Right ventricle myocardium inferior (tissue), 1 donor: ENCODE measurements at regions not wholly inside any gene's neighbourhood (a gene's known extent, or its start where the extent isn't known, plus 50 kb on each side); places are given as distances from the start of the nearest gene placed in this dataset.
A peak's percentile ranks its signal among the peaks of the same experiment; 100 is the strongest.
"Not testable (repeated sequence)": the region's sequence is repeated elsewhere in the genome, so short reads cannot be mapped to it uniquely, and the experiment has no call there.

ENCODE experiments used
- ATAC-seq: fragments of 200-7000 bp; cut with Tn5 transposase; one replicate; pipeline ENCODE4 v1.9.1; 2020; ENCODE audit warnings: mild to moderate bottlenecking, moderate library complexity
- DNase-seq: peaks from one replicate; pipeline ENCODE4 v3.0.0; 2021; ENCODE audit errors: missing footprints
- intact Hi-C: fragments of 100-400 bp; cut with DNase I; formaldehyde crosslinking; loops from one replicate; pipeline ENCODE4 v1.11.0; 2022
- donor health status: DM: no; HTN: yes; CAD: no; lungs with severe emphysema.

GRCh38 chr11:33977676-33978075 is 73.9 kb upstream of the CAPRIN1 start:
- DNase-seq = no peak
- no peak for ATAC-seq
- intact Hi-C loops = no loop called here

- DNase-seq (no peak), ATAC-seq (no peak)
- intact Hi-C loops = no loop called here
Measured at GRCh38 chr11:33976495-33977199, 74.9 kb upstream of the CAPRIN1 start.

GRCh38 chr11:33974804-33975203 is 76.7 kb upstream of the CAPRIN1 start:
- ATAC-seq (no peak), DNase-seq (no peak)
- intact Hi-C loops = no loop called here

GRCh38 chr11:33971530-33971929 is 79.7 kb upstream of the LMO2 start:
- intact Hi-C loops = loop anchor here (1.0 kb wide), 1 partner anchor 113 kb away; no protein-coding TSS in a partner anchor
- ATAC-seq, DNase-seq: not testable (repeated sequence)

- intact Hi-C loops = loop anchor here (1.0 kb wide), 1 partner anchor 113 kb away; no protein-coding TSS in a partner anchor
- DNase-seq (no peak), ATAC-seq (peak; percentile 71)
Measured at GRCh38 chr11:33970984-33971466, 79.1 kb upstream of the LMO2 start.

GRCh38 chr11:33967451-33967850 is 75.6 kb upstream of the LMO2 start:
- DNase-seq (no peak), ATAC-seq (no peak)
- intact Hi-C loops = no loop called here

- ATAC-seq = no peak
- intact Hi-C loops = no loop called here
- no peak for DNase-seq
Measured at GRCh38 chr11:33965032-33965431, 73.2 kb upstream of the LMO2 start.

GRCh38 chr11:33959855-33960400 is 68.1 kb upstream of the LMO2 start:
- no peak for DNase-seq
- intact Hi-C loops = no loop called here
- ATAC-seq = no peak

- intact Hi-C loops = no loop called here
- DNase-seq = no peak
- no peak for ATAC-seq
Measured at GRCh38 chr11:33957304-33957917, 65.5 kb upstream of the LMO2 start.

GRCh38 chr11:33956611-33957010 is 64.7 kb upstream of the LMO2 start:
- ATAC-seq (no peak), DNase-seq (no peak)
- intact Hi-C loops = no loop called here

- intact Hi-C loops = no loop called here
- DNase-seq (no peak), ATAC-seq (no peak)
Measured at GRCh38 chr11:33953289-33953688, 61.4 kb upstream of the LMO2 start.

GRCh38 chr11:33952805-33953204 is 60.9 kb upstream of the LMO2 start:
- DNase-seq = no peak
- no peak for ATAC-seq
- intact Hi-C loops = no loop called here

- ATAC-seq (no peak), DNase-seq (no peak)
- intact Hi-C loops = no loop called here
Measured at GRCh38 chr11:33949252-33949913, 57.5 kb upstream of the LMO2 start.

- no peak for DNase-seq
- intact Hi-C loops = no loop called here
- ATAC-seq = no peak
Measured at GRCh38 chr11:33948494-33948893, 56.6 kb upstream of the LMO2 start.

GRCh38 chr11:33947918-33948317 is 56.0 kb upstream of the LMO2 start:
- DNase-seq, intact Hi-C loops, ATAC-seq: not testable (repeated sequence)

GRCh38 chr11:33946930-33947329 is 55.1 kb upstream of the LMO2 start:
- no peak for DNase-seq
- intact Hi-C loops = no loop called here
- no peak for ATAC-seq

GRCh38 chr11:33945481-33946268 is 53.8 kb upstream of the LMO2 start:
- DNase-seq (no peak), ATAC-seq (no peak)
- intact Hi-C loops = no loop called here

- intact Hi-C loops = no loop called here
- DNase-seq (no peak), ATAC-seq (no peak)
Measured at GRCh38 chr11:33944693-33945424, 53.0 kb upstream of the LMO2 start.
